H9 (cell line): ENCODE measurements at regions not wholly inside any gene's neighbourhood (a gene's known extent, or its start where the extent isn't known, plus 50 kb on each side); places are given as distances from the start of the nearest gene placed in this dataset.

Experiments
- DNase-seq: peaks from one replicate; pipeline ENCODE4 v3.0.0-alpha.2; 2017
- H2AFZ ChIP-seq: one replicate; pipeline ENCODE4 v1.6.1; 2013; ENCODE audit warnings: mild to moderate bottlenecking, low read length, control low read depth, moderate library complexity
- H2AK5ac ChIP-seq: 2 replicates; pipeline ENCODE4 v1.6.1; 2013; ENCODE audit warnings: low read length, control low read depth, mixed read lengths; ENCODE audit not compliant: insufficient read length
- H2BK120ac ChIP-seq: one replicate; pipeline ENCODE4 v1.6.1; 2013; ENCODE audit warnings: low read depth, mild to moderate bottlenecking, low read length, control low read depth, inconsistent platforms; ENCODE audit not compliant: poor library complexity, severe bottlenecking
- H2BK12ac ChIP-seq: 2 replicates; pipeline ENCODE4 v1.6.1; 2013; ENCODE audit warnings: low read length, control low read depth, mixed read lengths, low read depth; ENCODE audit not compliant: insufficient read length
- H2BK15ac ChIP-seq: 2 replicates; pipeline ENCODE4 v1.6.1; 2013; ENCODE audit warnings: low read depth, low read length, control low read depth
- H2BK20ac ChIP-seq: one replicate; pipeline ENCODE4 v1.6.1; 2013; ENCODE audit warnings: low read depth, mild to moderate bottlenecking, low read length, control low read depth, inconsistent platforms; ENCODE audit not compliant: poor library complexity, severe bottlenecking
- H2BK5ac ChIP-seq: 2 replicates; pipeline ENCODE4 v1.6.1; 2013; ENCODE audit warnings: low read length, control low read depth, mixed read lengths; ENCODE audit not compliant: insufficient read length
- H3K14ac ChIP-seq: 2 replicates; pipeline ENCODE4 v1.6.1; 2013; ENCODE audit warnings: low read length, control low read depth; ENCODE audit not compliant: insufficient read depth
- H3K18ac ChIP-seq: 2 replicates; pipeline ENCODE4 v1.6.1; 2013; ENCODE audit warnings: low read depth, mild to moderate bottlenecking, mixed read lengths, low read length, control low read depth; ENCODE audit not compliant: insufficient read length
- H3K23ac ChIP-seq: 2 replicates; pipeline ENCODE4 v1.6.1; 2013; ENCODE audit warnings: low read length, control low read depth, mixed read lengths, low read depth; ENCODE audit not compliant: insufficient read length
- H3K23me2 ChIP-seq: 2 replicates; pipeline ENCODE4 v1.6.1; 2013; ENCODE audit warnings: low read depth, mild to moderate bottlenecking, mixed read lengths, low read length, control low read depth; ENCODE audit not compliant: insufficient read length, poor library complexity, severe bottlenecking
- H3K27ac ChIP-seq: 2 replicates; pipeline ENCODE4 v1.5.1; 2013; ENCODE audit warnings: low read length, control low read depth, mixed read lengths, low read depth; ENCODE audit not compliant: insufficient read length
- H3K27me3 ChIP-seq: 2 replicates; pipeline ENCODE4 v1.6.1; 2013; ENCODE audit warnings: low read length, control low read depth, inconsistent platforms; ENCODE audit not compliant: insufficient read depth
- H3K4ac ChIP-seq: 2 replicates; pipeline ENCODE4 v1.6.1; 2013; ENCODE audit warnings: low read depth, mild to moderate bottlenecking, control low read depth, inconsistent platforms, low read length, moderate library complexity
- H3K4me1 ChIP-seq: 2 replicates; pipeline ENCODE4 v1.6.1; 2013; ENCODE audit warnings: low read length, control low read depth, inconsistent platforms; ENCODE audit not compliant: insufficient read depth
- H3K4me2 ChIP-seq: 2 replicates; pipeline ENCODE4 v1.6.1; 2013; ENCODE audit warnings: low read length, control low read depth, mixed read lengths; ENCODE audit not compliant: insufficient read length, insufficient read depth
- H3K56ac ChIP-seq: 2 replicates; pipeline ENCODE4 v1.6.1; 2013; ENCODE audit warnings: low read depth, mild to moderate bottlenecking, mixed read lengths, low read length, control low read depth; ENCODE audit not compliant: insufficient read length
- H3K79me1 ChIP-seq: 2 replicates; pipeline ENCODE4 v1.6.1; 2013; ENCODE audit warnings: low read depth, mild to moderate bottlenecking, moderate library complexity, low read length, control low read depth, inconsistent platforms; ENCODE audit not compliant: insufficient read depth, poor library complexity, severe bottlenecking
- H3K79me2 ChIP-seq: 2 replicates; pipeline ENCODE4 v1.6.1; 2013; ENCODE audit warnings: low read length, control low read depth, inconsistent platforms; ENCODE audit not compliant: insufficient read depth
- H3K9ac ChIP-seq: 2 replicates; pipeline ENCODE4 v1.6.1; 2013; ENCODE audit warnings: low read length, control low read depth, mixed read lengths; ENCODE audit not compliant: insufficient read length; ENCODE audit errors: extremely low read depth
- H3K9me3 ChIP-seq: one replicate; pipeline ENCODE4 v1.6.1; 2013; ENCODE audit warnings: low read depth, low read length, inconsistent platforms; ENCODE audit not compliant: control insufficient read depth
- H3T11ph ChIP-seq: one replicate; pipeline ENCODE4 v1.6.1; 2013; ENCODE audit warnings: mild to moderate bottlenecking, low read length, control low read depth, inconsistent platforms
- H4K20me1 ChIP-seq: one replicate; pipeline ENCODE4 v1.6.1; 2013; ENCODE audit not compliant: control insufficient read depth, insufficient read length, insufficient read depth
- H4K5ac ChIP-seq: 2 replicates; pipeline ENCODE4 v1.6.1; 2013; ENCODE audit warnings: low read depth, mild to moderate bottlenecking, mixed read lengths, low read length, control low read depth; ENCODE audit not compliant: insufficient read length
- H4K8ac ChIP-seq: replicated peaks from 2 replicates; pipeline ENCODE4 v1.6.1; 2013; ENCODE audit warnings: low read length, control low read depth, mixed read lengths, low read depth; ENCODE audit not compliant: insufficient read length
- H4K91ac ChIP-seq: 2 replicates; pipeline ENCODE4 v1.6.1; 2013; ENCODE audit warnings: low read depth, mild to moderate bottlenecking, moderate library complexity, mixed read lengths, low read length, control low read depth; ENCODE audit not compliant: insufficient read length
- H3K27ac Mint-ChIP-seq, 3 experiments: 2 replicates in 2 of 3; 3 replicates in 1 of 3; pipeline ENCODE4 v1.8.0; 2020 to 2021; ENCODE audit warnings: mixed read lengths in 3 of 3, mild to moderate bottlenecking in 1 of 3, moderate library complexity in 1 of 3
- H3K27me3 Mint-ChIP-seq: 2 replicates; pipeline ENCODE4 v1.8.0; 2021; ENCODE audit warnings: low read depth, mild to moderate bottlenecking, moderate library complexity, mixed read lengths
- H3K36me3 Mint-ChIP-seq, 3 experiments: 2 replicates in 2 of 3; 3 replicates in 1 of 3; pipeline ENCODE4 v1.8.0; 2020 to 2021; ENCODE audit warnings: low read depth in 3 of 3, mixed read lengths in 3 of 3; ENCODE audit not compliant: insufficient read depth in 1 of 3
- H3K4me1 Mint-ChIP-seq, 2 experiments: 2 replicates each; pipeline ENCODE4 v1.8.0; 2020; ENCODE audit warnings: mixed read lengths in 2 of 2
- H3K4me3 Mint-ChIP-seq, 2 experiments: 2 replicates in 1 of 2; 3 replicates in 1 of 2; pipeline ENCODE4 v1.8.0; 2020 to 2021; ENCODE audit warnings: mild to moderate bottlenecking in 2 of 2, mixed read lengths in 2 of 2, moderate library complexity in 1 of 2
- H3K9me3 Mint-ChIP-seq, 2 experiments: 2 replicates in 1 of 2; 3 replicates in 1 of 2; pipeline ENCODE4 v1.8.0; 2020; ENCODE audit warnings: mild to moderate bottlenecking in 2 of 2, mixed read lengths in 2 of 2, moderate library complexity in 1 of 2
- CTCF ChIP-seq: fragments of 200-600 bp; sonication (generic); conservative IDR thresholded peaks from 3 replicates; pipeline ENCODE4 v1.8.0; 2021; ENCODE audit warnings: antibody characterized with exemption, mild to moderate bottlenecking
- WGBS: extraction: QIAGEN DNeasy Blood & Tissue Kit; methylation state at CpG from one replicate; pipeline ENCODE4 v1.1.7; 2013; ENCODE audit warnings: missing lambda C conversion rate, low lambda C conversion rate, mixed read lengths; ENCODE audit not compliant: insufficient read length; ENCODE audit errors: extremely low coverage; 5-methylcytosine and 5-hydroxymethylcytosine counted together

GRCh38 chr11:92050305-92050704 lies 174.3 kb upstream of the FAT3 start:
- Histone ChIP-seq H3K56ac (no peak overlapping the region), H3K4ac (no peak overlapping the region), H3K23me2 (no peaks in the 10 kb centered on the region), H2AFZ (no peak overlapping the region), H3K9ac (no peak overlapping the region), H2BK15ac (no peak overlapping the region), H3K9me3 (no peaks in the 10 kb centered on the region), H2BK20ac (no peak overlapping the region), H3K79me2 (no peaks in the 10 kb centered on the region), H3K27ac (no peak overlapping the region), H3K79me1 (no peaks in the 10 kb centered on the region), H4K91ac (no peak overlapping the region), H3K4me2 (no peak overlapping the region), H2BK120ac (no peak overlapping the region), H3K18ac (no peak overlapping the region), H2AK5ac (no peak overlapping the region), H3K23ac (no peak overlapping the region), H3K14ac (no peak overlapping the region), H3K4me1 (no peaks in the 10 kb centered on the region), H2BK5ac (no peak overlapping the region), H3T11ph (no peak overlapping the region), H2BK12ac (no peak overlapping the region), H4K8ac (no peak overlapping the region), H3K27me3 (no peaks in the 10 kb centered on the region), H4K5ac (no peak overlapping the region), H4K20me1 (no peaks in the 10 kb centered on the region)
- WGBS: no CpG with 5 or more reads among the region's 2 CpGs
- Mint-ChIP-seq H3K4me1 (peaks cover 3 to 4% of the 10 kb centered on the region in 2 experiments; a peak in 2 of 4 replicates), H3K27ac (no peak overlapping the region), H3K4me3 (no peak overlapping the region), H3K36me3 (no peaks in the 10 kb centered on the region), H3K27me3 (no peaks in the 10 kb centered on the region), H3K9me3 (no peaks in the 10 kb centered on the region)
- no peak for DNase-seq
- TF ChIP-seq CTCF: no peak
